ENCODE measurements at regions not wholly inside any gene's neighbourhood (a gene's known extent, or its start where the extent isn't known, plus 50 kb on each side); places are given as distances from the start of the nearest gene placed in this dataset.

DNA sequence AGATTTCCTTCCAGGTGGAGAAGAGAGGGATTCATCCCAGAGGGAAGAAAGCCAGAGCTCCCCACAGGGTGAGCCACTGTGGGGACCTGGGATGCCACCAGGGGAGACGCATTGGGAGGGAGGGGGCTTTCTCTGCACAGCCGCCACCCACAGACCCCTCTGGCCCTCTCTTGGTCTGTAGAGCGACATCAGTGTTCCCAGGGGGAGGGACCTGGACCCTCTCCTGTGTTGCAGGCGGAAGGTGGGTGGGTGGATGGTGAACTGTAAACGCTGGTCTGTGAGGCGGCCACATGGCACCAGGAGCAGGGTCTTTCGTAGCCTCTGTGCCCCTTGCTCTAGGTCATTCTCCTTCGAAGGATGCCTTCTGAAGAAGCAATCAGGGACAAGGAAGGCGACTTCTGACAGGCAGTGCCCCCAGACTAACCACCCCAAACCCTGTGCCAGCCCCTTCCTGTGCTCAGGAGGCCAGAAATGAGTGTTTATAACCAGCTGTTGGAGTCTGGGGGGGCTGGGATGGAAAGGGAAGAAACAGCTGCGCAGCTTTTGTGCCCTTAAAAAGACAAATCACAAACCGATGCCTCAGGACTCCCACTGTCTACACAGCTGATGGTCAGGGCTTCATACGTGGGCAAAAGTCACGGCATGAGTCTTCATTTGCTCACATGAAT lies 121.4 kb upstream of the ZBTB40 start:
- TF ChIP-seq CTCF (IDR thresholded peaks at IDR 0.05; ENCODE audit: low read length) (no peak), EZH2 (IDR thresholded peaks at IDR 0.05; ENCODE audit: borderline replicate concordance, low read length) (no peak)

Measured in OCI-LY1 (cell line).